GM12892 (cell line): ENCODE measurements at regions not wholly inside any gene's neighbourhood (a gene's known extent, or its start where the extent isn't known, plus 50 kb on each side); places are given as distances from the start of the nearest gene placed in this dataset.

Experiments used
- POLR2A ChIP-seq: IDR thresholded peaks from 2 replicates; pipeline ENCODE4 v1.6.1; 2011; ENCODE audit warnings: low read depth, low read length, control low read depth
- POLR2AphosphoS5 ChIP-seq: IDR thresholded peaks from 2 replicates; pipeline ENCODE4 v1.6.1; 2011; ENCODE audit warnings: low read depth, low read length, control low read depth
- TAF1 ChIP-seq: IDR thresholded peaks from 2 replicates; pipeline ENCODE4 v1.6.1; 2011; ENCODE audit warnings: low read depth, mild to moderate bottlenecking, control low read depth, low read length, borderline replicate concordance

DNA sequence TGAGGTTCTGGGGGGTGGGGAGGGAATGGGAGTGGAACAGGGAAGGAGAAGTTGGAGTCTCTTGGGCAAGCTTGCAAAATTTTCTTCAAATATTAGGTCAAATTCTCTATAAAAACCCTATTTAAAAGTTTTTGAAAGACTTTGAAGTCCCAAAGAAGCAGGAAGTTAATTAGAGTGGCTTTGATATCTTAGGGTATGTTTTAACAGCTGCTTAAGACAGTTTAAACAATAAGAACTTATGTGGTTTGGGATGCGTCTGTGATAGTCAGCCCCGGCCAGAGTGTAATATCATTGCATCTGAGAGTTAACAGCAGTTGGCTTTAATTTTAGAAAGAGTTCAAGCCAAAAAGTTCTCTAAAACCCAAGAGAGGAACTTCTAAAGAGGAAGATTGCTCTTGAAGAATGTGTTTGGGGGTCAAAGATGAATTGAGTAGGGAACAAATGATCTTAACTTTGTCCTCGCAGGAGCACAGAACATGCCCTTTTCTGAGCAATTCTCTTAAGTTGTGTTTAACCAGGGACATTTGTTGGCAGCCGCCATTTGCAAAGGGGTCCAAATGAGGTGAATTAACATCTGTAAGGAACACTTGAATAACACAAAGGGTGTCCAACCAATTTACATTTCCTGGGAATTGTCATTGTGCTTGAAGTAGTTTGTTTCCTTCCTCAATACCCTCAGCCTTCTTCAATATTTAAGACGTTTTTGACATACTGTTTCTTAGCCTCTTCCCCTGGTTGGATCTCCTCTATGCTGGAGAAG is 182.4 kb downstream of the PTEN start:
- TF ChIP-seq POLR2A: no peak
- TF ChIP-seq POLR2AphosphoS5: no peak
- TF ChIP-seq TAF1: no peak
